Kidney epithelial cell (primary cell): ENCODE measurements at regions not wholly inside any gene's neighbourhood (a gene's known extent, or its start where the extent isn't known, plus 50 kb on each side); places are given as distances from the start of the nearest gene placed in this dataset.

Experiments
- DNase-seq: peaks from one replicate; pipeline ENCODE4 v3.0.0-alpha.2; 2010; ENCODE audit warnings: low read depth
- H3K27me3 ChIP-seq: 2 replicates; pipeline ENCODE4 v1.6.0; 2011; ENCODE audit warnings: low read length; ENCODE audit not compliant: control insufficient read depth, insufficient read depth
- H3K36me3 ChIP-seq: 2 replicates; pipeline ENCODE4 v1.5.1; 2011; ENCODE audit warnings: low read length; ENCODE audit not compliant: control insufficient read depth, insufficient read depth
- H3K4me3 ChIP-seq: 2 replicates; pipeline ENCODE4 v1.5.1; 2011; ENCODE audit warnings: low read depth, mild to moderate bottlenecking, control low read depth, low read length
- CTCF ChIP-seq: IDR thresholded peaks from 2 replicates; pipeline ENCODE4 v1.5.1; 2011; ENCODE audit warnings: mild to moderate bottlenecking, moderate library complexity, low read length, control low read depth, inconsistent platforms; ENCODE audit not compliant: insufficient read depth, poor library complexity, severe bottlenecking

GRCh38 chr13:90673746-90674145 lies 673.7 kb upstream of the MIR17HG start:
- H3K36me3 ChIP-seq: no peaks in the 10 kb centered on the region
- no peak for TF ChIP-seq CTCF
- DNase-seq: no peak
- no peak overlapping the region for H3K4me3 ChIP-seq
- no peaks in the 10 kb centered on the region for H3K27me3 ChIP-seq

- no peak for DNase-seq
- H3K27me3 ChIP-seq: no peaks in the 10 kb centered on the region
- H3K36me3 ChIP-seq: no peaks in the 10 kb centered on the region
- TF ChIP-seq CTCF: no peak
- H3K4me3 ChIP-seq: no peak overlapping the region
Observed at GRCh38 chr13:90675129-90675528, 672.4 kb upstream of the MIR17HG start.

- H3K27me3 ChIP-seq: no peaks in the 10 kb centered on the region
- H3K4me3 ChIP-seq: no peak overlapping the region
- no peaks in the 10 kb centered on the region for H3K36me3 ChIP-seq
- no peak for TF ChIP-seq CTCF
- DNase-seq: no peak
Observed at GRCh38 chr13:90680826-90681225, 666.7 kb upstream of the MIR17HG start.

- Histone ChIP-seq H3K36me3 (no peaks in the 10 kb centered on the region), H3K4me3 (no peak overlapping the region), H3K27me3 (no peaks in the 10 kb centered on the region)
- no peak for DNase-seq
- no peak for TF ChIP-seq CTCF
Observed at GRCh38 chr13:90683711-90684131, 663.8 kb upstream of the MIR17HG start.

GRCh38 chr13:90686442-90686841 lies 661.0 kb upstream of the MIR17HG start:
- no peaks in the 10 kb centered on the region for H3K36me3 ChIP-seq
- DNase-seq: peak; percentile 29
- no peak for TF ChIP-seq CTCF
- H3K27me3 ChIP-seq: no peaks in the 10 kb centered on the region
- H3K4me3 ChIP-seq: no peak overlapping the region

GRCh38 chr13:90689111-90689510 lies 658.4 kb upstream of the MIR17HG start:
- no peak for DNase-seq
- H3K36me3 ChIP-seq: no peaks in the 10 kb centered on the region
- TF ChIP-seq CTCF: no peak
- no peak overlapping the region for H3K4me3 ChIP-seq
- no peaks in the 10 kb centered on the region for H3K27me3 ChIP-seq
